OCI-LY3 (cell line): ENCODE measurements at regions not wholly inside any gene's neighbourhood (a gene's known extent, or its start where the extent isn't known, plus 50 kb on each side); places are given as distances from the start of the nearest gene placed in this dataset.
"Not testable (repeated sequence)": the region's sequence is repeated elsewhere in the genome, so short reads cannot be mapped to it uniquely, and the experiment has no call there.

ENCODE experiments used
- H2AFZ ChIP-seq: fragments of 200-600, 300-600 bp; shearing (Covaris generic); 2 replicates; pipeline ENCODE4 v1.6.0; 2014; ENCODE audit warnings: antibody characterized with exemption, low read depth, low read length
- H3K27ac ChIP-seq: fragments of 200-600, 300-600 bp; sonication (generic); 2 replicates; pipeline ENCODE4 v1.5.1; 2014; ENCODE audit warnings: mild to moderate bottlenecking, low read length, moderate library complexity, mixed read lengths
- H3K27me3 ChIP-seq: fragments of 200-600, 300-600 bp; sonication (generic); 2 replicates; pipeline ENCODE4 v1.6.1; 2014; ENCODE audit warnings: low read depth, low read length, mixed read lengths
- H3K36me3 ChIP-seq: fragments of 200-600, 300-600 bp; sonication (generic); replicated peaks from 2 replicates; pipeline ENCODE3; 2014; ENCODE audit warnings: low read depth, low read length, mixed read lengths
- H3K4me1 ChIP-seq: fragments of 300-600, 200-600 bp; sonication (generic); 2 replicates; pipeline ENCODE4 v1.6.1; 2014; ENCODE audit warnings: low read length, mixed read lengths
- H3K4me2 ChIP-seq: fragments of 200-600, 300-600 bp; sonication (generic); 2 replicates; pipeline ENCODE4 v1.6.1; 2014; ENCODE audit warnings: low read length, mixed read lengths
- H3K4me3 ChIP-seq: fragments of 300-600, 200-600 bp; sonication (generic); 2 replicates; pipeline ENCODE4 v1.5.1; 2014; ENCODE audit warnings: antibody characterized with exemption, mild to moderate bottlenecking, low read length, moderate library complexity
- H3K79me2 ChIP-seq: fragments of 300-600, 200-600 bp; shearing (Covaris generic); 2 replicates; pipeline ENCODE4 v1.6.1; 2014; ENCODE audit warnings: mild to moderate bottlenecking, low read length, mixed read lengths
- H3K9ac ChIP-seq: fragments of 300-600, 200-600 bp; shearing (Covaris generic); 2 replicates; pipeline ENCODE4 v1.6.0; 2014; ENCODE audit warnings: mild to moderate bottlenecking, low read length, moderate library complexity
- H3K9me3 ChIP-seq: fragments of 200-600, 300-600 bp; shearing (Covaris generic); 2 replicates; pipeline ENCODE4 v1.6.1; 2014; ENCODE audit warnings: low read length, mixed read lengths; ENCODE audit not compliant: insufficient read depth
- H4K20me1 ChIP-seq: fragments of 200-600, 300-600 bp; sonication (generic); 2 replicates; pipeline ENCODE4 v1.6.1; 2016; ENCODE audit warnings: low read length, mixed read lengths; ENCODE audit not compliant: insufficient read depth
- EZH2phosphoT487 ChIP-seq: fragments of 200-600 bp; shearing (Covaris generic); IDR thresholded peaks from 2 replicates; pipeline ENCODE4 v1.6.1; 2018; ENCODE audit warnings: antibody characterized with exemption, mixed run types, low read depth
- TF ChIP-seq, protein P1 (sequence below): fragments of 200-600, 300-600 bp; sonication (generic); IDR thresholded peaks from 2 replicates; pipeline ENCODE4 v1.5.1; 2014; ENCODE audit warnings: antibody characterized with exemption, low read length, low read depth

DNA sequence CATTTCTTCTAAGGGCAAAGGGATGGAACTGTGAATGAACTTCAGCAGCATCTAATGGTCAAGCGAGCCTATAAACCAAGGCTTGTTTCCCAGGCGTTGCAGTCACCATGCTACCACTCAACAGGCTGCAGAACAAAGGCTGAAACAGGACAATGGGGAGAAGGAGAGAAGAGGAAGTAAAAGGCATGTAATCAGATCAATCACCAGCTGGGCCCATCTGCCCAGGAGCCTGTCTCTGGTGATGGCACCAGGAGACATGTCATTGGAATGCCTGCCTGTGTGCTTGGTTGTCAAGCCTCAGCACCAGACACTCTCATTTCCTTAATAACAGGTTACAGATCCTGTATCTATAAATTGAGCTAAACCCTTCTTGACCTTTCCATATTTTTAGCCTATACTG, 81.7 kb upstream of the UMPS start:
- Histone ChIP-seq H3K36me3 (no peaks in the 10 kb centered on the region), H3K9ac (no peak overlapping the region), H3K79me2 (no peaks in the 10 kb centered on the region), H3K27me3 (peaks cover 9% of the 10 kb centered on the region; the same call in 1 of the 2 replicates), H3K4me2 (no peak overlapping the region), H3K4me1 (peaks cover 13% of the 10 kb centered on the region), H3K4me3 (no peak overlapping the region), H2AFZ (no peak overlapping the region), H3K27ac (no peak overlapping the region), H3K9me3 (no peaks in the 10 kb centered on the region), H4K20me1 (no peaks in the 10 kb centered on the region)
- TF ChIP-seq, protein P1, sequence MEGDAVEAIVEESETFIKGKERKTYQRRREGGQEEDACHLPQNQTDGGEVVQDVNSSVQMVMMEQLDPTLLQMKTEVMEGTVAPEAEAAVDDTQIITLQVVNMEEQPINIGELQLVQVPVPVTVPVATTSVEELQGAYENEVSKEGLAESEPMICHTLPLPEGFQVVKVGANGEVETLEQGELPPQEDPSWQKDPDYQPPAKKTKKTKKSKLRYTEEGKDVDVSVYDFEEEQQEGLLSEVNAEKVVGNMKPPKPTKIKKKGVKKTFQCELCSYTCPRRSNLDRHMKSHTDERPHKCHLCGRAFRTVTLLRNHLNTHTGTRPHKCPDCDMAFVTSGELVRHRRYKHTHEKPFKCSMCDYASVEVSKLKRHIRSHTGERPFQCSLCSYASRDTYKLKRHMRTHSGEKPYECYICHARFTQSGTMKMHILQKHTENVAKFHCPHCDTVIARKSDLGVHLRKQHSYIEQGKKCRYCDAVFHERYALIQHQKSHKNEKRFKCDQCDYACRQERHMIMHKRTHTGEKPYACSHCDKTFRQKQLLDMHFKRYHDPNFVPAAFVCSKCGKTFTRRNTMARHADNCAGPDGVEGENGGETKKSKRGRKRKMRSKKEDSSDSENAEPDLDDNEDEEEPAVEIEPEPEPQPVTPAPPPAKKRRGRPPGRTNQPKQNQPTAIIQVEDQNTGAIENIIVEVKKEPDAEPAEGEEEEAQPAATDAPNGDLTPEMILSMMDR, result no peak
- no peak for TF ChIP-seq EZH2phosphoT487

- Histone ChIP-seq H3K9me3 (no peaks in the 10 kb centered on the region), H2AFZ (no peak overlapping the region), H3K4me1 (peaks cover 13% of the 10 kb centered on the region), H3K36me3 (no peaks in the 10 kb centered on the region), H3K4me2 (peak overlapping the region; percentile 20), H3K27ac (no peak overlapping the region), H4K20me1 (no peaks in the 10 kb centered on the region), H3K79me2 (no peaks in the 10 kb centered on the region), H3K9ac (no peak overlapping the region), H3K4me3 (no peak overlapping the region), H3K27me3 (peaks cover 23% of the 10 kb centered on the region)
- TF ChIP-seq, protein P1, result no peak
- TF ChIP-seq EZH2phosphoT487, result no peak
These were observed 79.5 kb upstream of the UMPS start for GRCh38 chr3:124650798-124651197.

- H4K20me1 ChIP-seq, H3K27ac ChIP-seq, H3K4me3 ChIP-seq, H2AFZ ChIP-seq, H3K79me2 ChIP-seq, H3K9ac ChIP-seq, H3K9me3 ChIP-seq, H3K36me3 ChIP-seq: not testable (repeated sequence)
- Histone ChIP-seq H3K4me1 (peaks cover 13% of the 10 kb centered on the region), H3K27me3 (peaks cover 23% of the 10 kb centered on the region), H3K4me2 (peak overlapping the region; percentile 20; the same call in 1 of the 2 replicates)
These were observed 78.8 kb upstream of the UMPS start for GRCh38 chr3:124651416-124651815.

DNA sequence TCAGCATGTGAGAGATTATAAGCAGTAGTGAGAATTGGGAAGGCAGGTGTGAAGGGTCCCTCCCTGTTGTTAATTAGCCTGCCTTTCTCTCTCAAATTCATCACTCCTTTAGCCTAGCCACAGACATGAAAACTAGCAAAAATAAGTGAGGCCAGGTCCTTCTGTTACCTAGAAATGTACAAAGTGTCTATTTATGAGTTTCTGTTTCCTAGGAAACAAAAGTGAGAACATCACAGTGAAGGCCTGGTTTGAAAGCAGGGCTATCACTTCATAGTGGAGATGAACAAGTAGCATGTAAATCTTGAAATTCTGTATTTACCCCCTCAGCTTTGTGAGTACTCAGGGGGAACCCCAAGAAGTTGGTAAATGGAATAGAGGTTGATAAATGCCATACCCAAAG, 78.2 kb upstream of the UMPS start:
- Histone ChIP-seq H3K4me3 (no peak overlapping the region), H3K9ac (no peak overlapping the region), H3K9me3 (no peaks in the 10 kb centered on the region), H4K20me1 (no peaks in the 10 kb centered on the region), H3K36me3 (no peaks in the 10 kb centered on the region), H2AFZ (no peak overlapping the region), H3K79me2 (no peaks in the 10 kb centered on the region), H3K4me2 (no peak overlapping the region), H3K27ac (no peak overlapping the region), H3K27me3 (peaks cover 28% of the 10 kb centered on the region), H3K4me1 (peaks cover 13% of the 10 kb centered on the region)
- TF ChIP-seq EZH2phosphoT487, result no peak
- TF ChIP-seq, protein P1, result no peak
